ENCODE measurements at regions not wholly inside any gene's neighbourhood (a gene's known extent, or its start where the extent isn't known, plus 50 kb on each side); places are given as distances from the start of the nearest gene placed in this dataset.
A peak's percentile ranks its signal among the peaks of the same experiment; 100 is the strongest.

- Mint-ChIP-seq H3K9me3 (peaks cover 8% of the 10 kb centered on the region), H3K4me1 (peaks cover 34% of the 10 kb centered on the region), H3K36me3 (no peaks in the 10 kb centered on the region), H3K27me3 (ENCODE audit: low read depth) (no peaks in the 10 kb centered on the region), H3K4me3 (no peak overlapping the region), H3K27ac (no peak overlapping the region)
- no peak for DNase-seq (ENCODE audit: low spot score in 2 of 2, unreplicated experiment in 2 of 2)
- no peak for TF ChIP-seq CTCF (IDR thresholded peaks at IDR 0.05; ENCODE audit: unreplicated experiment)
Observed at GRCh38 chr1:185406006-185406690, 89.1 kb upstream of the IVNS1ABP start.

GRCh38 chr1:185404907-185405568, 88.0 kb upstream of the IVNS1ABP start:
- Mint-ChIP-seq H3K9me3 (peaks cover 8% of the 10 kb centered on the region), H3K4me1 (peaks cover 38% of the 10 kb centered on the region), H3K27ac (peak overlapping the region; percentile 53), H3K27me3 (ENCODE audit: low read depth) (no peaks in the 10 kb centered on the region), H3K4me3 (no peak overlapping the region), H3K36me3 (no peaks in the 10 kb centered on the region)
- no peak for DNase-seq (ENCODE audit: low spot score in 2 of 2, unreplicated experiment in 2 of 2)
- TF ChIP-seq CTCF (IDR thresholded peaks at IDR 0.05; ENCODE audit: unreplicated experiment), result no peak

GRCh38 chr1:185404291-185404690, 87.2 kb upstream of the IVNS1ABP start:
- Mint-ChIP-seq H3K36me3 (no peaks in the 10 kb centered on the region), H3K4me1 (peaks cover 33% of the 10 kb centered on the region), H3K9me3 (peaks cover 8% of the 10 kb centered on the region), H3K27ac (peak overlapping the region; percentile 53), H3K27me3 (ENCODE audit: low read depth) (no peaks in the 10 kb centered on the region), H3K4me3 (peak overlapping the region; percentile 11)
- no peak for TF ChIP-seq CTCF (IDR thresholded peaks at IDR 0.05; ENCODE audit: unreplicated experiment)
- DNase-seq (ENCODE audit: low spot score in 2 of 2, unreplicated experiment in 2 of 2), result no peak

- Mint-ChIP-seq H3K27me3 (ENCODE audit: low read depth) (no peaks in the 10 kb centered on the region), H3K27ac (no peak overlapping the region), H3K4me1 (peaks cover 34% of the 10 kb centered on the region), H3K9me3 (peaks cover 8% of the 10 kb centered on the region), H3K36me3 (no peaks in the 10 kb centered on the region), H3K4me3 (no peak overlapping the region)
- DNase-seq (ENCODE audit: low spot score in 2 of 2, unreplicated experiment in 2 of 2), result no peak
- no peak for TF ChIP-seq CTCF (IDR thresholded peaks at IDR 0.05; ENCODE audit: unreplicated experiment)
Observed at GRCh38 chr1:185402930-185403329, 85.9 kb upstream of the IVNS1ABP start.

- DNase-seq (ENCODE audit: low spot score in 2 of 2, unreplicated experiment in 2 of 2), result no peak
- no peaks in the 10 kb centered on the region for H3K36me3 Mint-ChIP-seq
- peaks cover 34% of the 10 kb centered on the region for H3K4me1 Mint-ChIP-seq
- no peak for TF ChIP-seq CTCF (IDR thresholded peaks at IDR 0.05; ENCODE audit: unreplicated experiment)
- no peaks in the 10 kb centered on the region for H3K27me3 Mint-ChIP-seq (ENCODE audit: low read depth)
- H3K9me3 Mint-ChIP-seq, result no peaks in the 10 kb centered on the region
- H3K4me3 Mint-ChIP-seq, result no peak overlapping the region
- no peak overlapping the region for H3K27ac Mint-ChIP-seq
Observed at GRCh38 chr1:185401019-185401418, 84.0 kb upstream of the IVNS1ABP start.
